T-cell (primary cell): ENCODE measurements at regions not wholly inside any gene's neighbourhood (a gene's known extent, or its start where the extent isn't known, plus 50 kb on each side); places are given as distances from the start of the nearest gene placed in this dataset.

Source experiments
- ATAC-seq, 4 experiments: fragments of 200-7000 bp in 3 of 4; fragments of 150-1000 bp in 1 of 4; cut with Tn5 transposase; replicated peaks in 1 of 4; 1 replicate in 3 of 4; 2 replicates in 1 of 4; pipeline ENCODE4 v1.10.0; 2021; ENCODE audit warnings: moderate library complexity in 3 of 4, mild to moderate bottlenecking in 2 of 4, moderate number of reproducible peaks in 1 of 4
- CTCF ChIA-PET, 2 donors: fragments of 300-600 bp; sonication (Branson Sonifier 250); formaldehyde crosslinking; loops; one replicate each; lab custom pipeline; 2022; ENCODE audit warnings: antibody characterized with exemption in 2 of 2; lab: Charles Lee
- POLR2A ChIA-PET, 2 donors: fragments of 300-600 bp; sonication (Branson Sonifier 250); formaldehyde crosslinking; loops; one replicate each; lab custom pipeline; 2022; ENCODE audit warnings: antibody characterized with exemption in 2 of 2; lab: Charles Lee
- DNase-seq, 35 experiments: peaks; one replicate each; pipeline versions ENCODE4 v3.0.0 to v3.0.0-alpha.2; 2013 to 2023
- H3K27ac ChIP-seq: one replicate; pipeline ENCODE4 v1.5.1; 2013; ENCODE audit warnings: low read length
- H3K27me3 ChIP-seq, 2 experiments: replicated peaks in 1 of 2; 1 replicate in 1 of 2; 2 replicates in 1 of 2; pipeline versions ENCODE4 v1.6.1 to v1.7.0; 2013; ENCODE audit warnings: low read length in 1 of 2, mixed read lengths in 1 of 2; ENCODE audit not compliant: control insufficient read depth in 2 of 2, insufficient read depth in 2 of 2; ENCODE audit errors: extremely low read depth in 1 of 2
- H3K36me3 ChIP-seq, 2 donors: 1 replicate in 1 of 2; 2 replicates in 1 of 2; pipeline versions ENCODE4 v1.6.1 to v1.7.0; 2013; ENCODE audit warnings: low read length in 1 of 2; ENCODE audit not compliant: control insufficient read depth in 2 of 2, insufficient read depth in 1 of 2; ENCODE audit errors: extremely low read depth in 1 of 2
- H3K4me1 ChIP-seq, 2 experiments: 1 replicate in 1 of 2; 2 replicates in 1 of 2; pipeline versions ENCODE4 v1.6.1 to v1.7.0; 2013; ENCODE audit warnings: low read length in 2 of 2, mixed read lengths in 1 of 2; ENCODE audit not compliant: insufficient read depth in 2 of 2, control insufficient read depth in 1 of 2; ENCODE audit errors: extremely low read depth in 1 of 2
- H3K4me3 ChIP-seq, 2 donors: 1 replicate in 1 of 2; 2 replicates in 1 of 2; pipeline versions ENCODE4 v1.5.1 to v1.7.0; 2013; ENCODE audit warnings: mild to moderate bottlenecking in 2 of 2, low read length in 1 of 2, moderate library complexity in 1 of 2; ENCODE audit not compliant: control insufficient read depth in 1 of 2; ENCODE audit errors: extremely low read depth in 1 of 2
- H3K9me3 ChIP-seq: 2 replicates; pipeline ENCODE4 v1.7.0; 2013
- H3K27ac Mint-ChIP-seq, 2 donors: one replicate each; pipeline ENCODE4 v1.8.0; 2020 to 2021; ENCODE audit warnings: mild to moderate bottlenecking in 2 of 2, mixed read lengths in 2 of 2
- H3K27me3 Mint-ChIP-seq, 2 donors: one replicate each; pipeline ENCODE4 v1.8.0; 2021 to 2022; ENCODE audit warnings: mixed read lengths in 2 of 2
- H3K36me3 Mint-ChIP-seq: one replicate; pipeline ENCODE4 v1.8.0; 2021; ENCODE audit warnings: mixed read lengths
- H3K4me1 Mint-ChIP-seq, 3 donors: one replicate each; pipeline ENCODE4 v1.8.0; 2020 to 2022; ENCODE audit warnings: mixed read lengths in 3 of 3, mild to moderate bottlenecking in 1 of 3
- H3K4me3 Mint-ChIP-seq, 3 donors: one replicate each; pipeline ENCODE4 v1.8.0; 2020 to 2022; ENCODE audit warnings: mild to moderate bottlenecking in 3 of 3, mixed read lengths in 3 of 3, moderate library complexity in 3 of 3
- H3K9me3 Mint-ChIP-seq, 3 donors: one replicate each; pipeline ENCODE4 v1.8.0; 2020 to 2022; ENCODE audit warnings: mixed read lengths in 3 of 3
- WGBS: methylation state at CpG from one replicate; pipeline ENCODE4 v1.1.5; 2013; ENCODE audit warnings: missing lambda C conversion rate; ENCODE audit not compliant: insufficient coverage; 5-methylcytosine and 5-hydroxymethylcytosine counted together

GRCh38 chr5:168057905-168058304 lies 233.5 kb upstream of the WWC1 start:
- H3K27me3 ChIP-seq: no peaks in the 10 kb centered on the region
- H3K4me3 Mint-ChIP-seq: no peak overlapping the region
- POLR2A ChIA-PET: interaction anchor here in 1 of 2 donors (0.6 kb wide), 1 partner anchor 713 kb away, joined by 7 read pairs; no protein-coding TSS in a partner anchor

GRCh38 chr5:168059131-168059530 lies 232.3 kb upstream of the WWC1 start:
- ChIA-PET CTCF (no interaction called here), POLR2A (interaction anchor here in 1 of 2 donors (0.5 kb wide), 1 partner anchor 225 kb away, joined by 3 read pairs; no protein-coding TSS in a partner anchor)
- Mint-ChIP-seq H3K9me3 (peaks cover 3 to 8% (median 4%) of the 10 kb centered on the region in 3 donors), H3K27me3 (no peaks in the 10 kb centered on the region), H3K36me3 (no peaks in the 10 kb centered on the region), H3K4me1 (no peaks in the 10 kb centered on the region), H3K27ac (no peak overlapping the region), H3K4me3 (no peak overlapping the region)
- no CpG with 5 or more reads among the region's 2 CpGs for WGBS
- no peak for ATAC-seq
- Histone ChIP-seq H3K9me3 (no peaks in the 10 kb centered on the region), H3K27me3 (no peaks in the 10 kb centered on the region), H3K4me3 (no peak overlapping the region), H3K4me1 (no peaks in the 10 kb centered on the region), H3K36me3 (no peaks in the 10 kb centered on the region), H3K27ac (no peak overlapping the region)
- no peak for DNase-seq

More at GRCh38 chr5:168057905-168058304, 233.5 kb upstream of the WWC1 start:
- DNase-seq (no peak), ATAC-seq (no peak)
- Mint-ChIP-seq H3K27ac (no peak overlapping the region), H3K36me3 (no peaks in the 10 kb centered on the region), H3K4me1 (no peaks in the 10 kb centered on the region), H3K9me3 (peaks cover 3 to 8% (median 4%) of the 10 kb centered on the region in 3 donors), H3K27me3 (no peaks in the 10 kb centered on the region)
- CTCF ChIA-PET: no interaction called here
- no peak overlapping the region for H3K27ac ChIP-seq
- no peaks in the 10 kb centered on the region for H3K9me3 ChIP-seq
- 75% methylated on average over 2 of the region's 7 CpGs for WGBS
- H3K36me3 ChIP-seq: no peaks in the 10 kb centered on the region
- H3K4me3 ChIP-seq: no peak overlapping the region
- H3K4me1 ChIP-seq: no peaks in the 10 kb centered on the region

GRCh38 chr5:168062239-168062638 lies 229.2 kb upstream of the WWC1 start:
- Histone ChIP-seq H3K4me1 (no peaks in the 10 kb centered on the region), H3K27ac (no peak overlapping the region), H3K4me3 (no peak overlapping the region), H3K36me3 (no peaks in the 10 kb centered on the region), H3K9me3 (no peaks in the 10 kb centered on the region), H3K27me3 (no peaks in the 10 kb centered on the region)
- POLR2A ChIA-PET: no interaction called here
- WGBS: no CpG with 5 or more reads among the region's 3 CpGs
- Mint-ChIP-seq H3K27ac (no peak overlapping the region), H3K36me3 (no peaks in the 10 kb centered on the region), H3K4me1 (no peaks in the 10 kb centered on the region), H3K27me3 (no peaks in the 10 kb centered on the region), H3K9me3 (peaks cover 3 to 8% (median 4%) of the 10 kb centered on the region in 3 donors), H3K4me3 (no peak overlapping the region)
- CTCF ChIA-PET: no interaction called here
- DNase-seq (no peak), ATAC-seq (no peak)

- Mint-ChIP-seq H3K27me3 (no peaks in the 10 kb centered on the region), H3K27ac (no peak overlapping the region), H3K4me1 (no peaks in the 10 kb centered on the region), H3K9me3 (no peaks in the 10 kb centered on the region), H3K4me3 (no peak overlapping the region), H3K36me3 (no peaks in the 10 kb centered on the region)
- no peaks in the 10 kb centered on the region for H3K4me1 ChIP-seq
- H3K27me3 ChIP-seq: peaks cover 0 to 2% of the 10 kb centered on the region in 2 experiments
- no peak overlapping the region for H3K27ac ChIP-seq
- no peak for DNase-seq
- H3K4me3 ChIP-seq: no peak overlapping the region
- ChIA-PET CTCF (no interaction called here), POLR2A (no interaction called here)
- H3K36me3 ChIP-seq: no peaks in the 10 kb centered on the region
- no peaks in the 10 kb centered on the region for H3K9me3 ChIP-seq
- no peak for ATAC-seq
- WGBS: 90% methylated on average over 2 of the region's 5 CpGs
Measured at GRCh38 chr5:168064457-168064856, 227.0 kb upstream of the WWC1 start.

GRCh38 chr5:168064933-168065622 lies 226.4 kb upstream of the WWC1 start:
- DNase-seq (no peak), ATAC-seq (no peak)
- Mint-ChIP-seq H3K4me3 (no peak overlapping the region), H3K27me3 (no peaks in the 10 kb centered on the region), H3K36me3 (no peaks in the 10 kb centered on the region), H3K27ac (no peak overlapping the region), H3K4me1 (no peaks in the 10 kb centered on the region), H3K9me3 (no peaks in the 10 kb centered on the region)
- H3K27ac ChIP-seq: no peak overlapping the region
- ChIA-PET POLR2A (no interaction called here), CTCF (no interaction called here)
- H3K36me3 ChIP-seq: no peaks in the 10 kb centered on the region
- no peak overlapping the region for H3K4me3 ChIP-seq
- no peaks in the 10 kb centered on the region for H3K4me1 ChIP-seq
- H3K27me3 ChIP-seq: peaks cover 0 to 2% of the 10 kb centered on the region in 2 experiments
- 60% methylated on average over 1 of the region's 8 CpGs for WGBS
- no peaks in the 10 kb centered on the region for H3K9me3 ChIP-seq

- H3K36me3 ChIP-seq: no peaks in the 10 kb centered on the region
- no peaks in the 10 kb centered on the region for H3K4me1 Mint-ChIP-seq
- H3K27ac Mint-ChIP-seq: no peak overlapping the region
- H3K27me3 Mint-ChIP-seq: peaks cover 0 to 2% of the 10 kb centered on the region in 2 donors
- ATAC-seq: no peak
- no peak for DNase-seq
- CTCF ChIA-PET: no interaction called here
- H3K27me3 ChIP-seq: peaks cover 0 to 6% of the 10 kb centered on the region in 2 experiments
- no peaks in the 10 kb centered on the region for H3K9me3 ChIP-seq
- H3K9me3 Mint-ChIP-seq: no peaks in the 10 kb centered on the region
- H3K36me3 Mint-ChIP-seq: no peaks in the 10 kb centered on the region
- POLR2A ChIA-PET: no interaction called here
- H3K27ac ChIP-seq: no peak overlapping the region
- WGBS: 94% methylated on average over 2 of the region's 5 CpGs
- no peaks in the 10 kb centered on the region for H3K4me1 ChIP-seq
- no peak overlapping the region for H3K4me3 Mint-ChIP-seq
- no peak overlapping the region for H3K4me3 ChIP-seq
Measured at GRCh38 chr5:168066536-168067208, 224.8 kb upstream of the WWC1 start.
